HEK293 (cell line): ENCODE measurements at regions not wholly inside any gene's neighbourhood (a gene's known extent, or its start where the extent isn't known, plus 50 kb on each side); places are given as distances from the start of the nearest gene placed in this dataset.

Experiments
- YY1 ChIP-seq: fragments of 450-650 bp; formaldehyde crosslinking; IDR thresholded peaks from 2 replicates; pipeline ENCODE4 v1.5.1; 2018; ENCODE audit warnings: missing biosample characterization, missing genetic modification characterization
- ZFP37 ChIP-seq: fragments of 450-650 bp; formaldehyde crosslinking; IDR thresholded peaks from 2 replicates; pipeline ENCODE4 v1.5.1; 2016; ENCODE audit warnings: missing biosample characterization, missing genetic modification characterization
- ZNF629 ChIP-seq: fragments of 450-650 bp; formaldehyde crosslinking; IDR thresholded peaks from 2 replicates; pipeline ENCODE4 v1.5.1; 2017; ENCODE audit warnings: missing biosample characterization, missing genetic modification characterization
- TF ChIP-seq, protein P1 (sequence below): fragments of 450-650 bp; formaldehyde crosslinking; conservative IDR thresholded peaks from 2 replicates; pipeline ENCODE4 v1.5.1; 2016; ENCODE audit warnings: low read depth, missing biosample characterization, missing genetic modification characterization
- TF ChIP-seq, protein P2 (sequence below): fragments of 450-650 bp; formaldehyde crosslinking; IDR thresholded peaks from 2 replicates; pipeline ENCODE4 v1.5.1; 2016; ENCODE audit warnings: missing biosample characterization, missing genetic modification characterization

GRCh38 chr3:96678325-96678724 lies 136.1 kb upstream of the EPHA6 start:
- TF ChIP-seq ZFP37 (tag by site-specific recombination) (no peak), YY1 (tag by site-specific recombination) (no peak), ZNF629 (tag by site-specific recombination) (no peak)
- TF ChIP-seq, protein P1, sequence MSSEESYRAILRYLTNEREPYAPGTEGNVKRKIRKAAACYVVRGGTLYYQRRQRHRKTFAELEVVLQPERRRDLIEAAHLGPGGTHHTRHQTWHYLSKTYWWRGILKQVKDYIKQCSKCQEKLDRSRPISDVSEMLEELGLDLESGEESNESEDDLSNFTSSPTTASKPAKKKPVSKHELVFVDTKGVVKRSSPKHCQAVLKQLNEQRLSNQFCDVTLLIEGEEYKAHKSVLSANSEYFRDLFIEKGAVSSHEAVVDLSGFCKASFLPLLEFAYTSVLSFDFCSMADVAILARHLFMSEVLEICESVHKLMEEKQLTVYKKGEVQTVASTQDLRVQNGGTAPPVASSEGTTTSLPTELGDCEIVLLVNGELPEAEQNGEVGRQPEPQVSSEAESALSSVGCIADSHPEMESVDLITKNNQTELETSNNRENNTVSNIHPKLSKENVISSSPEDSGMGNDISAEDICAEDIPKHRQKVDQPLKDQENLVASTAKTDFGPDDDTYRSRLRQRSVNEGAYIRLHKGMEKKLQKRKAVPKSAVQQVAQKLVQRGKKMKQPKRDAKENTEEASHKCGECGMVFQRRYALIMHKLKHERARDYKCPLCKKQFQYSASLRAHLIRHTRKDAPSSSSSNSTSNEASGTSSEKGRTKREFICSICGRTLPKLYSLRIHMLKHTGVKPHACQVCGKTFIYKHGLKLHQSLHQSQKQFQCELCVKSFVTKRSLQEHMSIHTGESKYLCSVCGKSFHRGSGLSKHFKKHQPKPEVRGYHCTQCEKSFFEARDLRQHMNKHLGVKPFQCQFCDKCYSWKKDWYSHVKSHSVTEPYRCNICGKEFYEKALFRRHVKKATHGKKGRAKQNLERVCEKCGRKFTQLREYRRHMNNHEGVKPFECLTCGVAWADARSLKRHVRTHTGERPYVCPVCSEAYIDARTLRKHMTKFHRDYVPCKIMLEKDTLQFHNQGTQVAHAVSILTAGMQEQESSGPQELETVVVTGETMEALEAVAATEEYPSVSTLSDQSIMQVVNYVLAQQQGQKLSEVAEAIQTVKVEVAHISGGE, result no peak
- TF ChIP-seq, protein P2, sequence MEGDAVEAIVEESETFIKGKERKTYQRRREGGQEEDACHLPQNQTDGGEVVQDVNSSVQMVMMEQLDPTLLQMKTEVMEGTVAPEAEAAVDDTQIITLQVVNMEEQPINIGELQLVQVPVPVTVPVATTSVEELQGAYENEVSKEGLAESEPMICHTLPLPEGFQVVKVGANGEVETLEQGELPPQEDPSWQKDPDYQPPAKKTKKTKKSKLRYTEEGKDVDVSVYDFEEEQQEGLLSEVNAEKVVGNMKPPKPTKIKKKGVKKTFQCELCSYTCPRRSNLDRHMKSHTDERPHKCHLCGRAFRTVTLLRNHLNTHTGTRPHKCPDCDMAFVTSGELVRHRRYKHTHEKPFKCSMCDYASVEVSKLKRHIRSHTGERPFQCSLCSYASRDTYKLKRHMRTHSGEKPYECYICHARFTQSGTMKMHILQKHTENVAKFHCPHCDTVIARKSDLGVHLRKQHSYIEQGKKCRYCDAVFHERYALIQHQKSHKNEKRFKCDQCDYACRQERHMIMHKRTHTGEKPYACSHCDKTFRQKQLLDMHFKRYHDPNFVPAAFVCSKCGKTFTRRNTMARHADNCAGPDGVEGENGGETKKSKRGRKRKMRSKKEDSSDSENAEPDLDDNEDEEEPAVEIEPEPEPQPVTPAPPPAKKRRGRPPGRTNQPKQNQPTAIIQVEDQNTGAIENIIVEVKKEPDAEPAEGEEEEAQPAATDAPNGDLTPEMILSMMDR (tag by site-specific recombination), result no peak
